ENCODE measurements at regions not wholly inside any gene's neighbourhood (a gene's known extent, or its start where the extent isn't known, plus 50 kb on each side); places are given as distances from the start of the nearest gene placed in this dataset.

DNA sequence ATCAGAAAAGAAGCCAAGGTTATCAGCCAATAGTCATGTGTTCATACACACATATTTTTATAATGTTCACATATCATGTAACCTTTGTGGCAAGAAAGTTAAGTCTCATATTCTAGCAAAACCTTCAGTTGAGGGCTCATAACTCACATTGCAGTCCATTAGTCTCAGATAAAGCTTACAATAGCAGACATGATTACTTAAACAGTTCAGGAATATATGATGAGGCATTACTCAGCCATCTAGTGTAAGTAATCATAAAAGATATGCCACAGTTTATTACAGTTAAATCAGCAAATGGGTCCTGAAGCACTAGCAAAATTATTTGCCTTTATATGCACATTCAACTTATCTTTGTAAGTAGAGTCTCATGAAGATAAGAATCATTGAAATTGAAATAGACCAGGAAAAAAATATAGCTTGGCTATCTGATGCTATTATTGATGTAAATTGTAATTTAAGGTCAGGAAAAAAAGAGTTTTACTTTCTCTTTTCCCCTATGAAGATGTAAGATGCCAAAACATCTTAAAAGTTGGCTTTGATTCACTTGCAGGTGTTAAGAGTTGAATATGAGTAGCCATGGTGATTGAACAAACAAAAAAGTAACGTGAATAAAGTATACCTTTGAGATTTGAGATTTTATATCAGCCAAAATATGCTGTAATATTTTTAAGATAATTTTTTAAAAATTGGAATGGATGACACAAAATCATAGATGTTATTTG, 537.0 kb downstream of the SLC6A15 start:
- TF ChIP-seq, protein P1, sequence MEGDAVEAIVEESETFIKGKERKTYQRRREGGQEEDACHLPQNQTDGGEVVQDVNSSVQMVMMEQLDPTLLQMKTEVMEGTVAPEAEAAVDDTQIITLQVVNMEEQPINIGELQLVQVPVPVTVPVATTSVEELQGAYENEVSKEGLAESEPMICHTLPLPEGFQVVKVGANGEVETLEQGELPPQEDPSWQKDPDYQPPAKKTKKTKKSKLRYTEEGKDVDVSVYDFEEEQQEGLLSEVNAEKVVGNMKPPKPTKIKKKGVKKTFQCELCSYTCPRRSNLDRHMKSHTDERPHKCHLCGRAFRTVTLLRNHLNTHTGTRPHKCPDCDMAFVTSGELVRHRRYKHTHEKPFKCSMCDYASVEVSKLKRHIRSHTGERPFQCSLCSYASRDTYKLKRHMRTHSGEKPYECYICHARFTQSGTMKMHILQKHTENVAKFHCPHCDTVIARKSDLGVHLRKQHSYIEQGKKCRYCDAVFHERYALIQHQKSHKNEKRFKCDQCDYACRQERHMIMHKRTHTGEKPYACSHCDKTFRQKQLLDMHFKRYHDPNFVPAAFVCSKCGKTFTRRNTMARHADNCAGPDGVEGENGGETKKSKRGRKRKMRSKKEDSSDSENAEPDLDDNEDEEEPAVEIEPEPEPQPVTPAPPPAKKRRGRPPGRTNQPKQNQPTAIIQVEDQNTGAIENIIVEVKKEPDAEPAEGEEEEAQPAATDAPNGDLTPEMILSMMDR (IDR thresholded peaks at IDR 0.05; ENCODE audit: low read length, missing control alignments) = no peak
- H3K4me3 ChIP-seq (replicated peaks; ENCODE audit: low read depth, low read length) = no peak overlapping the region
- no peak for DNase-seq (ENCODE audit: low read depth)

DNA sequence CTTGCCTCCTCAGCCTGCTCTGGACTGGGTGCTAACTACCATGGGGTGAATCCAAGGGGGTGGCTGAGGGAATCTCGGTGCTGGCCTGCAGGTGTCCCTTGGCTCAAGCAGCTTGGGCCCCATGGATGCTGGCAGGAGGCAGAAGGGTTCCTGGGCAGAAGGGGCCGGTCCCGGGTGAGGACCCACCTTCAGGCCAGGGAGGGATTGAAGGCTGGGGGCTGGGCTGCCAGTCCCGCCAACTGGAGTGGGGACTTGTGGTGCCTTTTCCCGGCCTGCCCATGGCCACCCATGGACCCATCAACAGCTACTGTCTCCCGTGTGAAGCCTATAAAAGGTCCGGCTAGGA, 550.1 kb downstream of the SLC6A15 start:
- no peak for DNase-seq (ENCODE audit: low read depth)

DNA sequence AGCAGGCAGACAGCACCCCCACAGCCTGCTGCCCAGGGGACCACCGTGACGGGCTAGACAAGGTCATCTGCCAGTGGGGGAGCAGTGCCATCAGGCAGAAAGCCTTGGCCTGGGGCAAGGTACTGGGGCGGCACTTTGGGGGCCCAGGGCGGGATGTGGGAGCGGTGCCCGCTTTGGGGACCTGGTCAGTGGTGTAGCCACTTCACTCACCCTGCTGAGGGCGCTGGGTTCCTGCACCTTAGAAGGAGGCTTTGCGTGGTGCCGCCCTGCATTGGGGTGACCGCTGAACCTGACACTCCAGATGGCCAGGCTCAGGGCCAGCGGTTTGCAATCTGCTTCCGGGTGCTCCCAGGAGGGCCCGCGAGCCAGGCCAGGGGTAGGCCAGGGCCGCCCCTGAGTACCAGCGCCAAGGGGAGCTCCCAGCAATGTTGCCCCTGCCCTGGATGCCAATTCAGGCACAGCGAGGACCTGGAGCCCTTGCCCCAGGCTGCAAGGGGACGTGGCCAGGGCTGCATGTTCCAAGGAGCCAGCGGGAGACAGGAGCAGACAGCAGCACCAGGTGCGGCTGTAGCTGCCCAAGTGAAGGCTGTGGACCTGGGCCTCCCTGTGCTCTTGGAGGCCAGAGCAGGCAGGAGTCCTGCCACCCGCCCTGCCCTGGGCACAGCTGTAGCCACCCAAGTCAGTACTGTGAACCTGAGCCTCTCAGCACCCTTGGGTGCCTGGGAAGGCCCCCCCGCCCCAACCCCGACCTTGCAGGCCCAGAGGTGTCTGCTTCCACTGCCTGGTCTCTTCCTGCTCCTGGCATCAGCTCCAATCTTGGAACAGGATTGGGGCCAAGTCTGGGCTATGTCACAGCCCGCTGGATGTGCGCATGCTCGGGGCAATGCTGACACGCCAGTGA, 550.7 kb downstream of the SLC6A15 start:
- H3K4me3 ChIP-seq (replicated peaks; ENCODE audit: low read depth, low read length) = no peak overlapping the region
- no peak for DNase-seq (ENCODE audit: low read depth)
- TF ChIP-seq, protein P1 (IDR thresholded peaks at IDR 0.05; ENCODE audit: low read length, missing control alignments) = no peak

More for the DNA sequence above, 550.1 kb downstream of the SLC6A15 start:
- TF ChIP-seq, protein P1 (IDR thresholded peaks at IDR 0.05; ENCODE audit: low read length, missing control alignments) = no peak
- no peak overlapping the region for H3K4me3 ChIP-seq (replicated peaks; ENCODE audit: low read depth, low read length)

DNA sequence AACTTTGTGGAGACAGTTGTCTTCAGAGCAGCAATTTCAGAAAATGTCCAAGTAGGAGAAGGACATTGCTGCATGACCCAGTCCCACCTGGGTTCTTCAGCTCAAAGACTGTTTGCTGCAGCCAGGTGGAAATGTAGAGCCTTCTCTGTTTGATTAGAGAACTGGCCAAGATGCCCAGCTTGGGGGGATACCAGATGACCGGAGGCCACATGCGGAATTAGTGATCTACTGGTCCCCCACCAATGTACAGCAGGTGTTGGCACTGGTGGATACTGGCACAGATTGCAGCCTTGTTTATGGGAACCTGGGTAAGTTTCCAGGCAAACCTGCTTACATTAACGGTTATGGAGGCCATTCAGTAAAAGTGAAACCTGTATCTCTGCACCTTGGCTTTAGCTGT, 555.3 kb downstream of the SLC6A15 start:
- H3K4me3 ChIP-seq (replicated peaks; ENCODE audit: low read depth, low read length) = no peak overlapping the region
- TF ChIP-seq, protein P1 (IDR thresholded peaks at IDR 0.05; ENCODE audit: low read length, missing control alignments) = no peak
- DNase-seq (ENCODE audit: low read depth) = no peak

DNA sequence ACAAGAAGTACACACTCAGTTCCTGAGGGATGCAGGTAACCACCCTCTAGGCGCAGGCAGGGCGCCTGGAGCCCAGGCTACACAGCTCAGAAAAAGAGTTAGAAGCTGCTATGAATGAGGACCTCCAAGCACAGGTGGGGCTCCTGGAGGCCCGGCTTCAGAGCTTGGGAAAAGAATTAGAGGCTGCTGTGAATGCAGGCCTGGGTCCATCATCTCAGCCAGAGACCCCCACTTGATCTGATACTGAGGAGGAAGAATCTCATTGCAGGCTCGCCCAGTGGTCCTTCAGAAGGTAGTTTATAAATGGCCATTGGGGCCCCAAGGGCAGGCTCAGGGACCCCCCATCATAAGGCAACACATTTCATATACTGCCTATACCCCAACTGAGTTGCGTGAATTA, 556.4 kb downstream of the SLC6A15 start:
- DNase-seq (ENCODE audit: low read depth) = no peak
- no peak overlapping the region for H3K4me3 ChIP-seq (replicated peaks; ENCODE audit: low read depth, low read length)
- TF ChIP-seq, protein P1 (IDR thresholded peaks at IDR 0.05; ENCODE audit: low read length, missing control alignments) = no peak

DNA sequence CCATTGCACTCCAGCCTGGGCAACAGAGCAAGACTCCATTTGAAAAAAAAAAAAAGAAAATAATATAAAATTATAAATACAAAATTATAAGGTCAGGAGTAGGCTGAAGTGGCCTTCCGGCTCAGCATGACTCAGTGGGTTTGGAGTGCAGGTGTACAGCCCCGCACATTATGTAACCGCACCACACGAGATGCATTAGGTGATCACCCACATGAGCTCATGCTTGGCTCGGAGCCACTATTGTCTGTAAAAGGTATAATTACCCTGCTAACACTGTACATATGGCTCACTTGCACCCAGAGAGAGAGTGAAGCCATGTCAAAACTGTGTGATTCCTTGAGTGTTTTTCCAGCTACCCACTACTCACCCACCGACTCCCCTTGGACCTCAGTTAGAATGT, 557.0 kb downstream of the SLC6A15 start:
- TF ChIP-seq, protein P1 (IDR thresholded peaks at IDR 0.05; ENCODE audit: low read length, missing control alignments) = no peak
- DNase-seq (ENCODE audit: low read depth) = no peak
- H3K4me3 ChIP-seq (replicated peaks; ENCODE audit: low read depth, low read length) = no peak overlapping the region
